Esophagus squamous epithelium (tissue), 4 donors: ENCODE measurements at regions not wholly inside any gene's neighbourhood (a gene's known extent, or its start where the extent isn't known, plus 50 kb on each side); places are given as distances from the start of the nearest gene placed in this dataset.

Source experiments
- CTCF ChIP-seq, 6 experiments: fragments of 450-650 bp in 4 of 6; fragments of 200-600 bp in 2 of 6; sonication (generic) in 2 of 6; IDR thresholded peaks; one replicate each; pipeline ENCODE4 v1.5.1; 2016 to 2019; ENCODE audit warnings: antibody characterized with exemption in 6 of 6, mild to moderate bottlenecking in 4 of 6, moderate library complexity in 4 of 6
- POLR2A ChIP-seq, 4 donors: fragments of 450-650 bp; IDR thresholded peaks; one replicate each; pipeline ENCODE4 v1.6.1; 2017; ENCODE audit warnings: antibody characterized with exemption in 4 of 4, mild to moderate bottlenecking in 4 of 4, moderate library complexity in 3 of 4

- TF ChIP-seq POLR2A (IDR thresholded peaks at IDR 0.05): no peak
- TF ChIP-seq CTCF (IDR thresholded peaks at IDR 0.05): no peak
Observed at GRCh38 chr11:38315151-38315550, 1717.1 kb upstream of the RAG2 start.
